ENCODE measurements at regions not wholly inside any gene's neighbourhood (a gene's known extent, or its start where the extent isn't known, plus 50 kb on each side); places are given as distances from the start of the nearest gene placed in this dataset.

GRCh38 chr1:214154596-214155292, 126.2 kb upstream of the SMYD2 start:
- no peak for TF ChIP-seq CTCF (conservative IDR thresholded peaks at IDR 0.05 in 1 of 2, IDR thresholded peaks at IDR 0.05 in 1 of 2; ENCODE audit: low read depth in 1 of 2, low read length in 2 of 2)
- no peak for TF ChIP-seq EZH2 (IDR thresholded peaks at IDR 0.05; ENCODE audit: low read length, missing control alignments)
